ENCODE measurements at regions not wholly inside any gene's neighbourhood (a gene's known extent, or its start where the extent isn't known, plus 50 kb on each side); places are given as distances from the start of the nearest gene placed in this dataset.
"Not testable (repeated sequence)": the region's sequence is repeated elsewhere in the genome, so short reads cannot be mapped to it uniquely, and the experiment has no call there.

GRCh38 chr1:206398261-206398660 lies 72.0 kb upstream of the IKBKE start:
- not testable (repeated sequence) for H3K4me3 ChIP-seq (ENCODE audit: insufficient read depth, low read depth, low read length); H3K27me3 ChIP-seq (ENCODE audit: control insufficient read depth, insufficient read depth, low read length); DNase-seq; H3K36me3 ChIP-seq (replicated peaks; ENCODE audit: control insufficient read depth, insufficient read depth, low read length)

- not testable (repeated sequence) for DNase-seq; H3K27me3 ChIP-seq (ENCODE audit: control insufficient read depth, insufficient read depth, low read length); H3K4me3 ChIP-seq (ENCODE audit: insufficient read depth, low read depth, low read length); H3K36me3 ChIP-seq (replicated peaks; ENCODE audit: control insufficient read depth, insufficient read depth, low read length)
Measured at GRCh38 chr1:206403612-206404307, 66.5 kb upstream of the IKBKE start.

DNA sequence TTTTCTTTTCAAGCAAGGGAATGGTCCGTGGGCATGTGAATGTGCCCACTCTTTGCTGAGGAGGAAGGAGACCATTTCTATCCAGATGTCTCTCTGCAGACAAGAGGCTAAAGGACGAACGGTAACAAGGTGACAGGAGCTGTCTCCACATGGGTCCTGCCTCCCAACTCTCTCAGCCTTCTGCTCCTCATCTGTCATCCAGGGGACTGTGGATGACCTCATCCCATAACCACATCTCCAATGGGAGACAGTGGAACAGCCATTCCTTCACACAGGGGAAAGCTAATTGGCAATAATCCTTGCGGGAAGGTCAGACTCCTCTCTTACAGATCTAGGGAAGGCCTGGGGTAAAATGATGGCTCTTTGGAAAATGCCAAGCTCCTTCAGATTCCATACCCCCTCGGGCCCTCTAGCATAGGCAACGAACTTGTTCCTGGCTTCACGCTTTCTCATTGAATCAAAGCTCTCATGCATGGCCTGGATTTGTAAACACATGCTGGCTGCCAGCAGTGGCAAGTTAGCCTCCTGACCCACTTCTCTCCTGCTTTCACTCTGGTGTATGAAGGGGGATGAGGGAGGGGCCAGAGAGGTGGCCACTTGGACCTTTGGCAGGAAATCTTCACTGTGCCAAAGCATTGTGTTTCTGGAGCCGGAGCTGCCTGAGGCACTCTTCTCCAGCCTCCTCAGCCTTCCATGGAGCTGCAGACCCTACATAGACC lies 65.8 kb upstream of the IKBKE start:
- DNase-seq; H3K36me3 ChIP-seq (replicated peaks; ENCODE audit: control insufficient read depth, insufficient read depth, low read length); H3K27me3 ChIP-seq (ENCODE audit: control insufficient read depth, insufficient read depth, low read length); H3K4me3 ChIP-seq (ENCODE audit: insufficient read depth, low read depth, low read length): not testable (repeated sequence)

GRCh38 chr1:206405282-206405681 lies 65.0 kb upstream of the IKBKE start:
- not testable (repeated sequence) for H3K36me3 ChIP-seq (replicated peaks; ENCODE audit: control insufficient read depth, insufficient read depth, low read length); H3K27me3 ChIP-seq (ENCODE audit: control insufficient read depth, insufficient read depth, low read length); DNase-seq; H3K4me3 ChIP-seq (ENCODE audit: insufficient read depth, low read depth, low read length)

- not testable (repeated sequence) for H3K27me3 ChIP-seq (ENCODE audit: control insufficient read depth, insufficient read depth, low read length)
Measured at GRCh38 chr1:206408371-206409288, 61.6 kb upstream of the IKBKE start.

DNA sequence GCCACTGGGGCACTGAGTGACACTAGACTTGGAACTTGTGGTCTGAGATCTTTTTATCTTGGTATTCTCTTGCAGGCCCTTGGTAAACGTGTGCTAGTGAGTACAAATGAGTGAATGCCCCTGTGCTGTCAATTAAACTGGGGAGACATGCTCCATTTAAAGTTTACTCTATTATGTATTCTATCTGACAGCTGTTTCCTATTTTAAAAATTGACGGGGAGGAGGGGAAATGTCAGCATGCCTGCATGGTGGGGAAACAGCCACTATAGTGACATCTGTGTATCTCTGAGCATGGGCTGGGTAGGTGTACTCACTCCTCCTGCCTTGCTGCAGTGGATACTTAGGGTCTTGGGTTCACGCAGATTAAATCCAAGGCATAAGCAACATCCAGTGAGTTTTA lies 59.0 kb upstream of the IKBKE start:
- no peaks in the 10 kb centered on the region for H3K27me3 ChIP-seq (ENCODE audit: control insufficient read depth, insufficient read depth, low read length)
- DNase-seq, result no peak
- peaks cover 3% of the 10 kb centered on the region; the same call in 1 of the 2 replicates for H3K36me3 ChIP-seq (replicated peaks; ENCODE audit: control insufficient read depth, insufficient read depth, low read length)
- H3K4me3 ChIP-seq (ENCODE audit: insufficient read depth, low read depth, low read length), result no peak overlapping the region

More at GRCh38 chr1:206408371-206409288, 61.6 kb upstream of the IKBKE start:
- not testable (repeated sequence) for H3K4me3 ChIP-seq (ENCODE audit: insufficient read depth, low read depth, low read length); DNase-seq; H3K36me3 ChIP-seq (replicated peaks; ENCODE audit: control insufficient read depth, insufficient read depth, low read length)

DNA sequence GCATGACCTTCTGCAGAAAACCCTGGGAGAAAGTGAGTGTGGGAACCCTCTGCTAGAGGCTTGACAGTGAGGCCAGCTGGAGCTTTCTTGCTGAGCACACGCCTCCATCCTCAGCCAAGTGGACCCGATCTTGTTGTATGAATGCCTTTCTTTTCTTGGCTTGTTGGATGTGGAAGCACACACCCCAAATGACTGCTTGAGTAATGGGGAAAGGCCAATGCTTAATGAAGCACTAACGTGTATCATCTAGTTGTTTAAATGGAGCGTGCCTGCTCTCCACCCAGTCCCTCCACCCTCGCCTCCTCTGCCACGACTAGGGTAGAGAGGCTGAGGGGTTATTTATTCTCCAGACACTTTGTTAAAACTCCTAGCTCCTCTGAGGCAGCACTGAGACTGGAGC lies 54.3 kb upstream of the IKBKE start:
- peaks cover 8% of the 10 kb centered on the region for H3K36me3 ChIP-seq (replicated peaks; ENCODE audit: control insufficient read depth, insufficient read depth, low read length)
- no peak for DNase-seq
- no peak overlapping the region for H3K4me3 ChIP-seq (ENCODE audit: insufficient read depth, low read depth, low read length)
- H3K27me3 ChIP-seq (ENCODE audit: control insufficient read depth, insufficient read depth, low read length), result no peaks in the 10 kb centered on the region

- H3K4me3 ChIP-seq (ENCODE audit: insufficient read depth, low read depth, low read length), result no peak overlapping the region
- no peak for DNase-seq
- peaks cover 8% of the 10 kb centered on the region for H3K36me3 ChIP-seq (replicated peaks; ENCODE audit: control insufficient read depth, insufficient read depth, low read length)
- no peaks in the 10 kb centered on the region for H3K27me3 ChIP-seq (ENCODE audit: control insufficient read depth, insufficient read depth, low read length)
Measured at GRCh38 chr1:206417774-206418614, 52.3 kb upstream of the IKBKE start.

DNA sequence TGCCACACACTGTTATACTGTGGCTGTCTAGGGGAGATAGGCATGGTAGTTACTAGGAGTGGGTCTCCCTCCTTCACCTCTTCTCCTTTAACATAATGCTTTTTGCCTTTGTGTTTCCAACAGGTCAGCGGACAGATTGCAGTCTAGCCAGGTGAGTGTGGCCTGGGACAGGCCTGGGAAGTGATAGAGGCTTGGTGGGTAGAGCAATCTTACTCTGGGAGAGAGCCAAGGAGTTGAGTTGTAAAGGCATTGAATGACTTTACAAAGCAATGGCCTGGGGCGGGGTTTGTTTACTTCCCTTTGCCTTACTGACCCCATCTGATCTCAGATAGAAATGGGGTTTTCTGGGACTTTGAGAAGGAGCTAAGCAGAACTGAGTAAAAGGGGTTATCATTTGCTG lies 51.0 kb upstream of the IKBKE start:
- peaks cover 8% of the 10 kb centered on the region for H3K36me3 ChIP-seq (replicated peaks; ENCODE audit: control insufficient read depth, insufficient read depth, low read length)
- DNase-seq, result no peak
- H3K27me3 ChIP-seq (ENCODE audit: control insufficient read depth, insufficient read depth, low read length), result no peaks in the 10 kb centered on the region
- H3K4me3 ChIP-seq (ENCODE audit: insufficient read depth, low read depth, low read length), result no peak overlapping the region

GRCh38 chr1:206419783-206420182 lies 50.5 kb upstream of the IKBKE start:
- H3K4me3 ChIP-seq (ENCODE audit: insufficient read depth, low read depth, low read length), result no peak overlapping the region
- peaks cover 8% of the 10 kb centered on the region for H3K36me3 ChIP-seq (replicated peaks; ENCODE audit: control insufficient read depth, insufficient read depth, low read length)
- no peaks in the 10 kb centered on the region for H3K27me3 ChIP-seq (ENCODE audit: control insufficient read depth, insufficient read depth, low read length)
- no peak for DNase-seq

DNA sequence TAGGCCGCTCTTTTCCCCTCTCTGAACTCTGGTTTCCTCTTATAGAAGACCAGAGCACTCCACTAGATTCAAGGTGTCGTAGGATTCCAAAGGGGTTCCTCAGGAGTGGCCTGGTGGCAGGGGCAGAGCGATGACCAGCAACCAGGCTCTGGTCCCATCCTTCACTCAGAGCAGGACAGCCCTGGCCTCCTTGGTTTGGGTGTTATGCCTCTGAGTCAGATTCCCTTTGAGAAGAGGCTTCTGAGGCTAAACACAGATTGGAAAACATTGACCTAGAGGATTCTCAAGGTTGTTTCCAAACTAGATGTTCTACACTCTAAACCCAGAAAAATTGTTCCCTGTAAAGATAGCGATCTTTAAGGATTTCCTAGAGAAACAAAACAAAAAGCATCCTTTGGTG lies 49.8 kb upstream of the IKBKE start:
- DNase-seq, result no peak
- Histone ChIP-seq H3K4me3 (ENCODE audit: insufficient read depth, low read depth, low read length) (no peak overlapping the region), H3K27me3 (ENCODE audit: control insufficient read depth, insufficient read depth, low read length) (no peaks in the 10 kb centered on the region), H3K36me3 (replicated peaks; ENCODE audit: control insufficient read depth, insufficient read depth, low read length) (peaks cover 8% of the 10 kb centered on the region)
